ENCODE measurements at regions not wholly inside any gene's neighbourhood (a gene's known extent, or its start where the extent isn't known, plus 50 kb on each side); places are given as distances from the start of the nearest gene placed in this dataset.

GRCh38 chr7:113464096-113464855, 345.9 kb upstream of the SMIM30 start:
- TF ChIP-seq CTCF (conservative IDR thresholded peaks at IDR 0.05) (no peak), ZFX (IDR thresholded peaks at IDR 0.05) (no peak)

All from C4-2B (cell line).